ENCODE measurements at regions not wholly inside any gene's neighbourhood (a gene's known extent, or its start where the extent isn't known, plus 50 kb on each side); places are given as distances from the start of the nearest gene placed in this dataset.

GRCh38 chr18:77884454-77884853, 634.8 kb downstream of the GALR1 start:
- TF ChIP-seq ZNF384 (IDR thresholded peaks at IDR 0.05) (no peak), L3MBTL2 (conservative IDR thresholded peaks at IDR 0.05) (no peak), BHLHE40 (IDR thresholded peaks at IDR 0.05; ENCODE audit: borderline replicate concordance) (no peak), ELF4 (IDR thresholded peaks at IDR 0.05) (no peak), ARNT (IDR thresholded peaks at IDR 0.05) (no peak), SP1 (IDR thresholded peaks at IDR 0.05) (no peak)
